ENCODE measurements at regions not wholly inside any gene's neighbourhood (a gene's known extent, or its start where the extent isn't known, plus 50 kb on each side); places are given as distances from the start of the nearest gene placed in this dataset.
A peak's percentile ranks its signal among the peaks of the same experiment; 100 is the strongest.

GRCh38 chr20:52785679-52786078, 186.5 kb upstream of the TSHZ2 start:
- no peak for ATAC-seq (ENCODE audit: poor library complexity)
- H3K27ac Mint-ChIP-seq, result no peak overlapping the region
- H3K36me3 ChIP-seq (ENCODE audit: insufficient read depth, low read length), result no peaks in the 10 kb centered on the region
- H3K27me3 ChIP-seq (ENCODE audit: control insufficient read depth in 1 of 2, insufficient read depth in 2 of 2, low read length in 2 of 2), result no peaks in the 10 kb centered on the region
- peaks cover 6% of the 10 kb centered on the region for H3K27me3 Mint-ChIP-seq
- no peak overlapping the region for H3K4me3 ChIP-seq (ENCODE audit: low read length)
- no peak for TF ChIP-seq CTCF (IDR thresholded peaks at IDR 0.05)
- ChIA-PET POLR2A (no interaction called here), CTCF (no interaction called here)
- no peak for DNase-seq
- intact Hi-C loops (cut with DNase I, micrococcal nuclease), result no loop called here
- H3K9me3 Mint-ChIP-seq, result no peaks in the 10 kb centered on the region
- no peaks in the 10 kb centered on the region for H3K9me3 ChIP-seq (ENCODE audit: control insufficient read depth in 1 of 2, insufficient read depth in 1 of 2, low read length in 2 of 2)
- H3K4me1 Mint-ChIP-seq (ENCODE audit: low read depth), result no peaks in the 10 kb centered on the region
- no peak overlapping the region for H3K4me3 Mint-ChIP-seq
- H3K36me3 Mint-ChIP-seq (ENCODE audit: low read depth), result no peaks in the 10 kb centered on the region
- H3K27ac ChIP-seq (ENCODE audit: low read depth in 1 of 2, low read length in 2 of 2), result no peak overlapping the region
- no peaks in the 10 kb centered on the region for H3K4me1 ChIP-seq (ENCODE audit: insufficient read depth, low read length)

- no peak overlapping the region for H3K27ac ChIP-seq (ENCODE audit: low read depth in 1 of 2, low read length in 2 of 2)
- intact Hi-C loops (cut with DNase I, micrococcal nuclease), result no loop called here
- no peak overlapping the region for H3K4me3 Mint-ChIP-seq
- peaks cover 7% of the 10 kb centered on the region for H3K27me3 Mint-ChIP-seq
- H3K36me3 ChIP-seq (ENCODE audit: insufficient read depth, low read length), result no peaks in the 10 kb centered on the region
- H3K4me3 ChIP-seq (ENCODE audit: low read length), result no peak overlapping the region
- CTCF ChIA-PET, result no interaction called here
- H3K4me1 ChIP-seq (ENCODE audit: insufficient read depth, low read length), result no peaks in the 10 kb centered on the region
- DNase-seq (peak in 6 of 14 experiments; percentile 1 to 39 (median 19)), ATAC-seq (ENCODE audit: poor library complexity) (no peak)
- TF ChIP-seq CTCF (IDR thresholded peaks at IDR 0.05), result no peak
- H3K9me3 Mint-ChIP-seq, result no peaks in the 10 kb centered on the region
- no peak overlapping the region for H3K27ac Mint-ChIP-seq
- no peaks in the 10 kb centered on the region for H3K4me1 Mint-ChIP-seq (ENCODE audit: low read depth)
- no peaks in the 10 kb centered on the region for H3K36me3 Mint-ChIP-seq (ENCODE audit: low read depth)
- POLR2A ChIA-PET, result no interaction called here
- H3K27me3 ChIP-seq (ENCODE audit: control insufficient read depth in 1 of 2, insufficient read depth in 2 of 2, low read length in 2 of 2), result no peaks in the 10 kb centered on the region
- H3K9me3 ChIP-seq (ENCODE audit: control insufficient read depth in 1 of 2, insufficient read depth in 1 of 2, low read length in 2 of 2), result no peaks in the 10 kb centered on the region
Observed at GRCh38 chr20:52783769-52784168, 188.4 kb upstream of the TSHZ2 start.

GRCh38 chr20:52780462-52780861, 191.7 kb upstream of the TSHZ2 start:
- Mint-ChIP-seq H3K4me3 (no peak overlapping the region), H3K4me1 (ENCODE audit: low read depth) (no peaks in the 10 kb centered on the region)
- intact Hi-C loops (cut with DNase I, micrococcal nuclease), result no loop called here

More at GRCh38 chr20:52780462-52780861, 191.7 kb upstream of the TSHZ2 start:
- CTCF ChIA-PET, result no interaction called here
- Histone ChIP-seq H3K4me1 (ENCODE audit: insufficient read depth, low read length) (no peaks in the 10 kb centered on the region), H3K36me3 (ENCODE audit: insufficient read depth, low read length) (no peaks in the 10 kb centered on the region), H3K27me3 (ENCODE audit: control insufficient read depth in 1 of 2, insufficient read depth in 2 of 2, low read length in 2 of 2) (no peaks in the 10 kb centered on the region), H3K27ac (ENCODE audit: low read depth in 1 of 2, low read length in 2 of 2) (no peak overlapping the region), H3K9me3 (ENCODE audit: control insufficient read depth in 1 of 2, insufficient read depth in 1 of 2, low read length in 2 of 2) (no peaks in the 10 kb centered on the region), H3K4me3 (ENCODE audit: low read length) (no peak overlapping the region)
- peaks cover 16% of the 10 kb centered on the region for H3K27me3 Mint-ChIP-seq
- POLR2A ChIA-PET, result no interaction called here
- H3K36me3 Mint-ChIP-seq (ENCODE audit: low read depth), result no peaks in the 10 kb centered on the region
- H3K9me3 Mint-ChIP-seq, result no peaks in the 10 kb centered on the region
- ATAC-seq (ENCODE audit: poor library complexity) (no peak), DNase-seq (no peak)
- H3K27ac Mint-ChIP-seq, result no peak overlapping the region
- no peak for TF ChIP-seq CTCF (IDR thresholded peaks at IDR 0.05)
